HCT116 (cell line): ENCODE measurements at regions not wholly inside any gene's neighbourhood (a gene's known extent, or its start where the extent isn't known, plus 50 kb on each side); places are given as distances from the start of the nearest gene placed in this dataset.
A peak's percentile ranks its signal among the peaks of the same experiment; 100 is the strongest.

Experiments used
- ATAC-seq: fragments of 200-7000 bp; cut with Tn5 transposase; 2 replicates; pipeline ENCODE4 v1.9.1; 2020; ENCODE audit warnings: mild to moderate bottlenecking, moderate library complexity
- BruUV-seq: library from RNA; stranded (reverse); fragments of 400-500 nt; replicated peaks from 2 replicates; lab custom pipeline; 2021; lab: Mats Ljungman, UMichigan
- CTCF ChIA-PET: fragments of 300-600 bp; sonication (Branson Sonifier 250); formaldehyde crosslinking; loops from one replicate; lab custom pipeline; 2021; ENCODE audit warnings: antibody characterized with exemption; lab: Charles Lee
- POLR2A ChIA-PET: fragments of 300-600, 350-600 bp; sonication (Branson Sonifier 250); formaldehyde crosslinking; loops from one replicate; lab custom pipeline; 2021; ENCODE audit warnings: antibody characterized with exemption; lab: Charles Lee
- RAD21 ChIA-PET, 2 experiments: fragments of 300-600 bp; sonication (Branson Sonifier 250); formaldehyde crosslinking; loops; one replicate each; lab custom pipeline; 2023; ENCODE audit warnings: low total read pairs in 2 of 2; ENCODE audit not compliant: uncharacterized antibody in 2 of 2, unreplicated experiment in 2 of 2, low non-redundant PET in 1 of 2; lab: Charles Lee
- DNase-seq: peaks from one replicate; pipeline ENCODE4 v3.0.0-alpha.2; 2010; ENCODE audit warnings: low read depth, low spot score
- H2AFZ ChIP-seq: fragments of 200-600 bp; shearing (Covaris generic), sonication (generic); 2 replicates; pipeline ENCODE4 v1.6.1; 2017; ENCODE audit warnings: low read depth, mixed run types, mixed read lengths, antibody characterized with exemption, low read length; ENCODE audit not compliant: poor library complexity, severe bottlenecking
- H3K27ac ChIP-seq: 2 replicates; pipeline ENCODE4 v1.5.1; 2012; ENCODE audit warnings: low read depth, low read length
- H3K27me3 ChIP-seq: fragments of 200-600 bp; sonication (generic); 2 replicates; pipeline ENCODE4 v1.6.1; 2016; ENCODE audit warnings: mixed run types, low read length, mixed read lengths; ENCODE audit not compliant: insufficient read depth
- H3K36me3 ChIP-seq, 2 experiments: fragments of 200-500 bp in 1 of 2; fragments of 200-600 bp in 1 of 2; sonication (Bioruptor generic) in 1 of 2; sonication (generic) in 1 of 2; 2 replicates each; pipeline versions ENCODE4 v1.5.1 to v1.6.1; 2014 to 2016; ENCODE audit warnings: low read length in 2 of 2, inconsistent platforms in 1 of 2, mixed read lengths in 1 of 2, mixed run types in 1 of 2; ENCODE audit not compliant: insufficient read depth in 2 of 2, control insufficient read depth in 1 of 2
- H3K4me1 ChIP-seq, 2 experiments: fragments of 200-600 bp in 1 of 2; sonication (generic) in 1 of 2; 2 replicates each; pipeline versions ENCODE4 v1.5.1 to v1.6.1; 2012 to 2017; ENCODE audit warnings: low read length in 2 of 2, inconsistent platforms in 1 of 2, mild to moderate bottlenecking in 1 of 2, mixed read lengths in 1 of 2, mixed run types in 1 of 2, moderate library complexity in 1 of 2; ENCODE audit not compliant: insufficient read depth in 2 of 2, control insufficient read depth in 1 of 2
- H3K4me2 ChIP-seq: fragments of 200-600 bp; sonication (generic); 2 replicates; pipeline ENCODE4 v1.6.1; 2017; ENCODE audit warnings: mixed run types, low read length, mixed read lengths
- H3K4me3 ChIP-seq, 2 experiments: fragments of 200-600 bp in 1 of 2; sonication (generic) in 1 of 2; replicated peaks in 1 of 2; 2 replicates each; pipeline ENCODE4 v1.5.1; 2011 to 2016; ENCODE audit warnings: low read length in 2 of 2, control low read depth in 1 of 2, low read depth in 1 of 2, mild to moderate bottlenecking in 1 of 2, mixed read lengths in 1 of 2, mixed run types in 1 of 2
- H3K79me2 ChIP-seq: fragments of 200-600 bp; sonication (generic); 2 replicates; pipeline ENCODE4 v1.6.1; 2017; ENCODE audit warnings: mild to moderate bottlenecking, mixed run types, low read length, moderate library complexity, mixed read lengths; ENCODE audit not compliant: insufficient read depth
- H3K9ac ChIP-seq: fragments of 200-600 bp; sonication (generic); 2 replicates; pipeline ENCODE4 v1.6.1; 2016; ENCODE audit warnings: low read length, mixed read lengths
- H3K9me2 ChIP-seq: fragments of 200-600 bp; sonication (generic), shearing (Covaris generic); 2 replicates; pipeline ENCODE4 v1.6.1; 2017; ENCODE audit warnings: mixed run types, mild to moderate bottlenecking, moderate library complexity; ENCODE audit not compliant: insufficient read depth
- H3K9me3 ChIP-seq, 2 experiments: fragments of 200-500 bp in 1 of 2; fragments of 200-600 bp in 1 of 2; sonication (Bioruptor generic) in 1 of 2; sonication (generic) in 1 of 2; 2 replicates each; pipeline ENCODE4 v1.6.1; 2014 to 2017; ENCODE audit warnings: low read length in 2 of 2, mixed read lengths in 2 of 2, inconsistent platforms in 1 of 2, low read depth in 1 of 2, mild to moderate bottlenecking in 1 of 2, mixed run types in 1 of 2, moderate library complexity in 1 of 2; ENCODE audit not compliant: control insufficient read depth in 1 of 2, insufficient read depth in 1 of 2
- H4K20me1 ChIP-seq: fragments of 200-600 bp; sonication (generic), shearing (Covaris generic); 2 replicates; pipeline ENCODE4 v1.6.1; 2017; ENCODE audit warnings: mixed run types, mild to moderate bottlenecking, moderate library complexity; ENCODE audit not compliant: insufficient read depth
- CBX3 ChIP-seq: IDR thresholded peaks from 2 replicates; pipeline ENCODE4 v1.6.1; 2012; ENCODE audit warnings: low read depth
- CEBPB ChIP-seq: IDR thresholded peaks from 2 replicates; pipeline ENCODE4 v1.6.1; 2012; ENCODE audit warnings: low read depth
- EGR1 ChIP-seq: IDR thresholded peaks from 2 replicates; pipeline ENCODE4 v1.6.1; 2012; ENCODE audit warnings: low read depth
- ELF1 ChIP-seq: IDR thresholded peaks from 2 replicates; pipeline ENCODE4 v1.6.1; 2012; ENCODE audit warnings: low read depth, borderline replicate concordance
- EZH2phosphoT487 ChIP-seq: fragments of 200-600 bp; IDR thresholded peaks from 2 replicates; pipeline ENCODE4 v1.6.1; 2018; ENCODE audit warnings: antibody characterized with exemption, borderline replicate concordance
- FOSL1 ChIP-seq: IDR thresholded peaks from 2 replicates; pipeline ENCODE4 v1.6.1; 2012; ENCODE audit warnings: low read depth
- POLR2A ChIP-seq: IDR thresholded peaks from 2 replicates; pipeline ENCODE4 v1.7.0; 2011; ENCODE audit warnings: borderline replicate concordance; ENCODE audit not compliant: insufficient read depth, insufficient read length; ENCODE audit errors: extremely low read depth
- POLR2AphosphoS5 ChIP-seq: IDR thresholded peaks from 2 replicates; pipeline ENCODE4 v1.6.1; 2011; ENCODE audit warnings: mild to moderate bottlenecking, low read depth, low read length, moderate library complexity
- RAD21 ChIP-seq: IDR thresholded peaks from 2 replicates; pipeline ENCODE4 v1.6.1; 2012; ENCODE audit warnings: low read depth, mild to moderate bottlenecking
- SIN3A ChIP-seq: IDR thresholded peaks from 2 replicates; pipeline ENCODE4 v1.6.1; 2012; ENCODE audit warnings: low read depth
- SP1 ChIP-seq: IDR thresholded peaks from 2 replicates; pipeline ENCODE4 v1.6.1; 2012; ENCODE audit warnings: low read depth
- SRF ChIP-seq: IDR thresholded peaks from 2 replicates; pipeline ENCODE4 v1.6.1; 2012; ENCODE audit warnings: low read depth
- TCF7L2 ChIP-seq: IDR thresholded peaks from 2 replicates; pipeline ENCODE4 v1.7.0; 2011; ENCODE audit warnings: borderline replicate concordance, inconsistent platforms; ENCODE audit not compliant: insufficient read depth, insufficient read length; ENCODE audit errors: extremely low read depth
- YY1 ChIP-seq: IDR thresholded peaks from 2 replicates; pipeline ENCODE4 v1.6.1; 2011; ENCODE audit warnings: low read length, low read depth, moderate library complexity, mild to moderate bottlenecking; ENCODE audit not compliant: insufficient replicate concordance; ENCODE audit errors: extremely low read depth
- ZFX ChIP-seq: fragments of 450-650 bp; IDR thresholded peaks from 2 replicates; pipeline ENCODE4 v1.6.1; 2017
- ZNF274 ChIP-seq: fragments of 200-500 bp; sonication (Bioruptor generic); IDR thresholded peaks from 2 replicates; pipeline ENCODE4 v1.6.1; 2014; ENCODE audit warnings: mild to moderate bottlenecking, low read depth, low read length, inconsistent platforms
- intact Hi-C: fragments of 100-400 bp; cut with micrococcal nuclease; formaldehyde crosslinking; loops from 2 replicates; pipeline ENCODE4 v1.10.0; 2022
- TF ChIP-seq, protein P1 (sequence below): IDR thresholded peaks from 2 replicates; pipeline ENCODE4 v1.6.1; 2012
- TF ChIP-seq, protein P2 (sequence below): IDR thresholded peaks from 2 replicates; pipeline ENCODE4 v1.6.1; 2012

DNA sequence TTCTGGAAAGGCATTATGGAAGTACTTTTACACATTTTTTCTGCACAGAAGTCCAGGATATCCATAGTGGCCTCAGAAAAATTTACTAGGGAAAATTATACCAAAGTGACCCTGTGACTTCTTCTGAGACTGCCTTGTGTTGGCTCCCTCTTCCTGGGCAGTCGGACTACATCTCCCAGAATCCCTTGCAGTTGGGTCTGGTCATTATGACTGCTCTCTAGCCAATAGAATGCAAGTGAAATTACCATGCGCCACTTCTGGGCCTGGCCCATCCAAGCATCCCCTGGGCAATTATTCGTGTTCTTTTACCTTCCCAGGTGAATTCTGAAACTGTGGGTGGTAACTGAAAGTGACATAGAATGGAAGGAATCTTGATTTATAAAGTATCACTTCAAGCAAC lies 430.9 kb downstream of the ACTR3B start:
- Histone ChIP-seq H3K79me2 (no peaks in the 10 kb centered on the region), H4K20me1 (no peaks in the 10 kb centered on the region), H3K4me3 (no peak overlapping the region), H3K27me3 (no peaks in the 10 kb centered on the region), H3K9me2 (no peaks in the 10 kb centered on the region), H3K36me3 (no peaks in the 10 kb centered on the region), H3K9ac (no peak overlapping the region)
- no TSS peak for BruUV-seq
- RAD21 ChIA-PET: no interaction called here
- TF ChIP-seq ELF1 (peak; percentile 42), SP1 (peak; percentile 59; the same call in 1 of the 2 replicates), YY1 (no peak)
- TF ChIP-seq, all 23 proteins: peak for 2
- ChIA-PET CTCF (no interaction called here), POLR2A (no interaction called here)
- Histone ChIP-seq H2AFZ (peak overlapping the region; percentile 58), H3K27ac (no peak overlapping the region), H3K4me1 (no peaks in the 10 kb centered on the region), H3K4me2 (no peak overlapping the region), H3K9me3 (no peaks in the 10 kb centered on the region)
- DNase-seq (peak; percentile 23), ATAC-seq (peak; percentile 87)
- intact Hi-C loops: no loop called here

DNA sequence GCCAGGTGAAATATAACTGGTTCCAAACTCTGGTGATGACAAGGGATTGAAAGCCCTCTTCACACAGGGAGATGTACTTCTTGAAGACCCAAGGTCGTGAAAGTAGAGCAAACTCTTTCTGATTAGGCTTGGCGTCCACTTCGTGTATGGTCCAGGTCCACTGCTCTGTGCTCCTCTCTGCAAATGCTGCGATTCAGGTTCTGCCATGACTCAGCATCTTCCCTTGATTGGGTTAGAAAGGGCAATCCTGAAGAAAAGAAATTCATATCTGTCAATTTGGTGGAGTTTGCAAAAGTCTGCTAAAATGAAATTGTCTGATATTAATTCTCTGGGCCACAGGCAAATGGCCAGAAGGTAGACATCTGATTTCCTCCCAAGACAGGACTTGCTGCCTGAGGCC lies 431.4 kb downstream of the ACTR3B start:
- Histone ChIP-seq H3K9ac (no peak overlapping the region), H3K4me2 (no peak overlapping the region), H3K27me3 (no peaks in the 10 kb centered on the region), H3K27ac (no peak overlapping the region), H4K20me1 (no peaks in the 10 kb centered on the region), H3K4me3 (no peak overlapping the region), H3K79me2 (no peaks in the 10 kb centered on the region), H3K4me1 (no peaks in the 10 kb centered on the region), H3K9me2 (no peaks in the 10 kb centered on the region), H3K36me3 (no peaks in the 10 kb centered on the region), H3K9me3 (no peaks in the 10 kb centered on the region), H2AFZ (peak overlapping the region; percentile 58)
- ATAC-seq: no peak
- ChIA-PET CTCF (no interaction called here), RAD21 (no interaction called here), POLR2A (no interaction called here)
- TF ChIP-seq TCF7L2 (no peak), FOSL1 (no peak), ZFX (no peak), EGR1 (no peak), CEBPB (no peak), ZNF274 (no peak), SP1 (no peak), SIN3A (no peak), CBX3 (no peak), POLR2AphosphoS5 (no peak), RAD21 (no peak), EZH2phosphoT487 (no peak), POLR2A (no peak), SRF (no peak)
- TF ChIP-seq, protein P1, sequence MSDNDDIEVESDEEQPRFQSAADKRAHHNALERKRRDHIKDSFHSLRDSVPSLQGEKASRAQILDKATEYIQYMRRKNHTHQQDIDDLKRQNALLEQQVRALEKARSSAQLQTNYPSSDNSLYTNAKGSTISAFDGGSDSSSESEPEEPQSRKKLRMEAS: no peak
- TF ChIP-seq, protein P2, sequence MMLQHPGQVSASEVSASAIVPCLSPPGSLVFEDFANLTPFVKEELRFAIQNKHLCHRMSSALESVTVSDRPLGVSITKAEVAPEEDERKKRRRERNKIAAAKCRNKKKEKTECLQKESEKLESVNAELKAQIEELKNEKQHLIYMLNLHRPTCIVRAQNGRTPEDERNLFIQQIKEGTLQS: no peak
- DNase-seq: no peak
- intact Hi-C loops: no loop called here
- BruUV-seq: no TSS peak
